ENCODE measurements at regions not wholly inside any gene's neighbourhood (a gene's known extent, or its start where the extent isn't known, plus 50 kb on each side); places are given as distances from the start of the nearest gene placed in this dataset.

DNA sequence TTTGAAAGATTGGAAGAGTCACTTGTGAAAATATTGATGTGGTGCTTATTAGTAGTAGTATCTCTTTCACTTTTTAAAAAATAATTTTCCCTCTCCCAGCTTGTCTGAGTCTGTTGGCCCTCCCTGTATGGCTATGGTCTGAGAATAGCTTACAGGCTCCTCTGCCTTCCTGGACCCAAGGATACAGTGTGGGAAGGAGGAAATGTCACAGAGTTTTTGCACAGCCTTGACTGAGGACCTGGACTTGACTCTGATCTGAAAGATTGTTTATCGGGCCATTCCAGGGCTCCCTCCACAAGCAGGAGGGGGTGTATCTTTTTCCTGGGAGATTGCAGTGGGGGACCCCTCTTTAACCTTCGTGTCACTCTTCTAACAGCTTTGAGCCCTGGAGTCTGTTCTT is 59.7 kb downstream of the TLNRD1 start:
- TF ChIP-seq EP300 (IDR thresholded peaks at IDR 0.05): no peak
- TF ChIP-seq, protein P1, sequence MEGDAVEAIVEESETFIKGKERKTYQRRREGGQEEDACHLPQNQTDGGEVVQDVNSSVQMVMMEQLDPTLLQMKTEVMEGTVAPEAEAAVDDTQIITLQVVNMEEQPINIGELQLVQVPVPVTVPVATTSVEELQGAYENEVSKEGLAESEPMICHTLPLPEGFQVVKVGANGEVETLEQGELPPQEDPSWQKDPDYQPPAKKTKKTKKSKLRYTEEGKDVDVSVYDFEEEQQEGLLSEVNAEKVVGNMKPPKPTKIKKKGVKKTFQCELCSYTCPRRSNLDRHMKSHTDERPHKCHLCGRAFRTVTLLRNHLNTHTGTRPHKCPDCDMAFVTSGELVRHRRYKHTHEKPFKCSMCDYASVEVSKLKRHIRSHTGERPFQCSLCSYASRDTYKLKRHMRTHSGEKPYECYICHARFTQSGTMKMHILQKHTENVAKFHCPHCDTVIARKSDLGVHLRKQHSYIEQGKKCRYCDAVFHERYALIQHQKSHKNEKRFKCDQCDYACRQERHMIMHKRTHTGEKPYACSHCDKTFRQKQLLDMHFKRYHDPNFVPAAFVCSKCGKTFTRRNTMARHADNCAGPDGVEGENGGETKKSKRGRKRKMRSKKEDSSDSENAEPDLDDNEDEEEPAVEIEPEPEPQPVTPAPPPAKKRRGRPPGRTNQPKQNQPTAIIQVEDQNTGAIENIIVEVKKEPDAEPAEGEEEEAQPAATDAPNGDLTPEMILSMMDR (IDR thresholded peaks at IDR 0.05): no peak
